NCI-H1092 treated with DMSO at 0.1 percent for 48 hours (cell line): ENCODE measurements at regions not wholly inside any gene's neighbourhood (a gene's known extent, or its start where the extent isn't known, plus 50 kb on each side); places are given as distances from the start of the nearest gene placed in this dataset.
"Not testable (repeated sequence)": the region's sequence is repeated elsewhere in the genome, so short reads cannot be mapped to it uniquely, and the experiment has no call there.

Source experiments
- DNase-seq: peaks from one replicate; lab custom pipeline; 2025; lab: John Stamatoyannopoulos, UW

GRCh38 chr14:57150449-57150848 is 118.3 kb downstream of the EXOC5 start:
- no peak for DNase-seq

- DNase-seq, result no peak
Observed at GRCh38 chr14:57139173-57139572, 129.5 kb downstream of the EXOC5 start.

- DNase-seq, result peak; percentile 94
Observed at GRCh38 chr14:57136669-57137328, 131.9 kb downstream of the EXOC5 start.

- not testable (repeated sequence) for DNase-seq
Observed at GRCh38 chr14:57127809-57128208, 140.9 kb downstream of the EXOC5 start.

- DNase-seq, result no peak
Observed at GRCh38 chr14:57122129-57122528, 146.6 kb downstream of the EXOC5 start.

- DNase-seq, result not testable (repeated sequence)
Observed at GRCh38 chr14:57112072-57112807, 156.5 kb downstream of the EXOC5 start.

- DNase-seq, result not testable (repeated sequence)
Observed at GRCh38 chr14:57110411-57110810, 158.3 kb downstream of the EXOC5 start.

GRCh38 chr14:57091030-57091608 is 177.6 kb downstream of the EXOC5 start:
- DNase-seq, result no peak

- DNase-seq, result peak; percentile 30
Observed at GRCh38 chr14:57089901-57090300, 178.8 kb downstream of the EXOC5 start.

- no peak for DNase-seq
Observed at GRCh38 chr14:57087841-57088240, 180.9 kb downstream of the EXOC5 start.

GRCh38 chr14:57086271-57087162 is 182.2 kb downstream of the EXOC5 start:
- DNase-seq, result no peak

GRCh38 chr14:57085801-57086200 is 182.9 kb downstream of the EXOC5 start:
- DNase-seq, result no peak

- DNase-seq, result no peak
Observed at GRCh38 chr14:57085043-57085442, 183.7 kb downstream of the EXOC5 start.

GRCh38 chr14:57080691-57081090 is 188.0 kb downstream of the EXOC5 start:
- no peak for DNase-seq

- no peak for DNase-seq
Observed at GRCh38 chr14:57078054-57078453, 190.7 kb downstream of the EXOC5 start.

- DNase-seq, result no peak
Observed at GRCh38 chr14:57073986-57074385, 194.7 kb downstream of the EXOC5 start.

GRCh38 chr14:57071639-57072038 is 197.1 kb downstream of the EXOC5 start:
- DNase-seq, result no peak

- no peak for DNase-seq
Observed at GRCh38 chr14:57069702-57070101, 199.0 kb downstream of the EXOC5 start.

- DNase-seq, result no peak
Observed at GRCh38 chr14:57068511-57068910, 200.2 kb downstream of the EXOC5 start.

GRCh38 chr14:57066887-57067513 is 201.7 kb downstream of the EXOC5 start:
- DNase-seq, result peak; percentile 62

- DNase-seq, result no peak
Observed at GRCh38 chr14:57066463-57066862, 202.2 kb downstream of the EXOC5 start.
